Loucy (cell line): ENCODE measurements at regions not wholly inside any gene's neighbourhood (a gene's known extent, or its start where the extent isn't known, plus 50 kb on each side); places are given as distances from the start of the nearest gene placed in this dataset.

Source experiments
- EZH2phosphoT487 ChIP-seq: fragments of 200-600 bp; IDR thresholded peaks from 2 replicates; pipeline ENCODE4 v1.6.1; 2018; ENCODE audit warnings: antibody characterized with exemption, mild to moderate bottlenecking, moderate library complexity, borderline replicate concordance
- TF ChIP-seq, protein P1 (sequence below): fragments of 200-600 bp; sonication (generic); conservative IDR thresholded peaks from 2 replicates; pipeline ENCODE4 v1.5.1; 2014; ENCODE audit warnings: mild to moderate bottlenecking, antibody characterized with exemption, low read length

DNA sequence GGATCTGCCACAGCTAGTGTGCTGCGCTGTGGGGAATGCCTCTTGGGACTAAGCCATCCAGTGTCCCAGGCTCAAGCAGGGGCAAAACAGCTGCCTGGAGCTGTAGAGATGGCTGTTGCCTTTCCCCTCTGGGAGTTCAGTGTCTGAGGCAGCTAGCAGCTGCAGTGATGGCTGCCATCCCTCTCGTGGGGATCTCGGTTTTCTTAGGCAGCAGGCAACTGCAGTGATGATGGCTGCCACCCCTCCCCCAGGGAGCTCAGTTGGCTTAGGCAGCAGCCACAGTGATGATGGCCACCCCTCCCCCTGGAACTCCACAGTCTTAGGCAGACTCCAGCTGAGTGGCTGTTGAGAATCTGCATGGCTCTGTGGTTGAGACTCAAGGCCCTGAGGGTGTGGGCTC lies 1389.2 kb upstream of the NUDT12 start:
- TF ChIP-seq, protein P1, sequence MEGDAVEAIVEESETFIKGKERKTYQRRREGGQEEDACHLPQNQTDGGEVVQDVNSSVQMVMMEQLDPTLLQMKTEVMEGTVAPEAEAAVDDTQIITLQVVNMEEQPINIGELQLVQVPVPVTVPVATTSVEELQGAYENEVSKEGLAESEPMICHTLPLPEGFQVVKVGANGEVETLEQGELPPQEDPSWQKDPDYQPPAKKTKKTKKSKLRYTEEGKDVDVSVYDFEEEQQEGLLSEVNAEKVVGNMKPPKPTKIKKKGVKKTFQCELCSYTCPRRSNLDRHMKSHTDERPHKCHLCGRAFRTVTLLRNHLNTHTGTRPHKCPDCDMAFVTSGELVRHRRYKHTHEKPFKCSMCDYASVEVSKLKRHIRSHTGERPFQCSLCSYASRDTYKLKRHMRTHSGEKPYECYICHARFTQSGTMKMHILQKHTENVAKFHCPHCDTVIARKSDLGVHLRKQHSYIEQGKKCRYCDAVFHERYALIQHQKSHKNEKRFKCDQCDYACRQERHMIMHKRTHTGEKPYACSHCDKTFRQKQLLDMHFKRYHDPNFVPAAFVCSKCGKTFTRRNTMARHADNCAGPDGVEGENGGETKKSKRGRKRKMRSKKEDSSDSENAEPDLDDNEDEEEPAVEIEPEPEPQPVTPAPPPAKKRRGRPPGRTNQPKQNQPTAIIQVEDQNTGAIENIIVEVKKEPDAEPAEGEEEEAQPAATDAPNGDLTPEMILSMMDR = no peak
- TF ChIP-seq EZH2phosphoT487 = no peak
